HG03520 (cell line): ENCODE measurements at regions not wholly inside any gene's neighbourhood (a gene's known extent, or its start where the extent isn't known, plus 50 kb on each side); places are given as distances from the start of the nearest gene placed in this dataset.
A peak's percentile ranks its signal among the peaks of the same experiment; 100 is the strongest.
"Not testable (repeated sequence)": the region's sequence is repeated elsewhere in the genome, so short reads cannot be mapped to it uniquely, and the experiment has no call there.

Experiments
- ATAC-seq: cut with Tn5 transposase; IDR thresholded peaks from one replicate; pipeline ENCODE4 v1.9.1; 2021; ENCODE audit warnings: mild to moderate bottlenecking, moderate library complexity; ENCODE audit not compliant: unreplicated experiment

DNA sequence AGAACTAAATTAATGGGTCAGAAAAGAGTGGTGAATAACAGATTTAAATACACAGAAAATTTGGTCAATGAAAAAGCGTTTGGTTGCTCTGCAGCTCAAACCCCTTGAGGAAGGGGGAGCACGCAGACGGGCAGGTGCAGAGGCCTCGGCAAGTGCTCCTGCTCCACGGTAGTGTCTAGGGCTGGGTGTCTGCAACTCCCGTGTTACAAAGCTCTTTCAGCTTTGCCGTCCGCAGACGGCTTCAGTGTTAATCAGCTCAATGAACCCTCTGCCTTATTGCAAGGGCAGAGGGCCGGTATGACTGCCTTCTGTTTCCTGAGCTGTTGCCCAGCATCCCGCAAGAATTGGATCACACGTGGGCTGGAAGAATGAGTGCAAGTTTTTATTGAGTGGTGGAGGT, 125.7 kb upstream of the TRHDE start:
- no peak for ATAC-seq

DNA sequence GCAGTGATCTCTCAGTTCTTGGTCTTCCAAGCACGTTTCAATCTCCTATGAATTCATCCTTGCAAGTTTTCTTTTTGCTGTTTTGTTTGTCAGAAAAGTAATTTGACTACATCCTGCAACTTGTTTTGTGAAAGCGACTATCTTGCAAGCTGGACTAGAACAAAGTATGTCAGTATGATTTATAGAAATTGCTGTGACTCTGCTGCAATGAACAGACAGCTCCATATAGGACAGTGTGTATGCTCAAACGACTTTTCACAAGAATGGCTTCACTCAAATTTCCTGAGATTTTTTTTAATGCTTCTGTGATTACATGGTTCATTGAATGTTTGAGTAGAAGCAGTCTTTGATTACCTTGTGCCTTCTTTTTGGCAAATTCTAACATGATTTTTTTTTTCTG, 123.5 kb upstream of the TRHDE start:
- no peak for ATAC-seq

DNA sequence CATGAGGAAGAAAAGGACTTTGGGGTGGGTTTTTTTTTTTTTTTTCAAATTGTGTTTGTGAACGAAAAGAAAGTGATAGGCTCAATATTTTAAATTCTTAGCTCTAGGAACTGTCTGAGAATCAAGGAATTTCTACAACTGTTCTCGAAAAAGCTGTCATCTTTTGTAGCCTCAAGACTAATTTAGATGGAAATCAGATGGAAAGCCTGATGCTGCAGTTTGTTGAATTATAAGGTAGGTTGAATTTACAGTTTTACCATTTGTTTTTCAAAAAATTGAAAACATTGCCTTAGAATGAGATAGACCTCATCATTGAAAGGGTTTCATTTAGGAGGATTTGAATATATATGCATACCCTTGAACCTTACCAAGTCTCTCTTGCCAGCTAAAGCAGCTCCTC, 109.3 kb upstream of the TRHDE start:
- ATAC-seq = no peak

DNA sequence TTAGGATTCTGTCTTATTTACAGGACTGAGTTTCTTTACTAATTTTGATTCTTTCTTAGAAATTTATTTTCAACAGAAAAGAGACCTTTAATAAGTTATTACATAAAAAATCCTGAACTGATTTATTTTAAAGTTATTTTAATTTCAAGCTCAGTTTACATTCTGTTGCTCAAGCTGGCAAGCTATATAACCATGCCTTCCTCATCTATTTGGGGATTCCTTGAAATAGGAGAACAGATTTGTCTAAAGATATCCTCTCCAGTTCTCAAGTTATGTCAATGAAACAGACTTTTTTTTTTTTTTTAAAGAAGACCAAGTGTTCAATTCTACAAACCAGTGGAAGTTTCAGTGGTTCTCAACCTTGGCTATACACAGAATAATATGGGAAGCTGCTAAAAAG, 103.3 kb upstream of the TRHDE start:
- no peak for ATAC-seq

DNA sequence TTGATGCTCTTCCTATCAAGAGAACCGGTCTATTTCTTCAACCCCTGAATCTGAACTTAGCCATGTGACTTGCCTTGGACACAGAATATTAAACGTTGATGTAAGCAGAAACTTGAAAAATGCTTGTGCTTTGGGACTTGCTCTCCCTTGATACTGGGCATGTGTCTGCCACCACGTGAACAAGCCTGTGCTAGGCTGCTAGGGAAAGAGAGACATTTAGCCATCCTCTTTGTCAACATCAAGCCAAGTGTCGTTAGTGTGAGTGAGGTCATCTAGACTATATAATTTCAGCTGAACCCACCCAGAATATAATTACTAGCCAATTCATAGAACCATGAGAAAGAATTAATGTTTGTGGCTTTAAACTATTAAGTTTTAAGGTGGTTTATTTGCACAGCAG, 98.2 kb upstream of the TRHDE start:
- ATAC-seq = no peak

DNA sequence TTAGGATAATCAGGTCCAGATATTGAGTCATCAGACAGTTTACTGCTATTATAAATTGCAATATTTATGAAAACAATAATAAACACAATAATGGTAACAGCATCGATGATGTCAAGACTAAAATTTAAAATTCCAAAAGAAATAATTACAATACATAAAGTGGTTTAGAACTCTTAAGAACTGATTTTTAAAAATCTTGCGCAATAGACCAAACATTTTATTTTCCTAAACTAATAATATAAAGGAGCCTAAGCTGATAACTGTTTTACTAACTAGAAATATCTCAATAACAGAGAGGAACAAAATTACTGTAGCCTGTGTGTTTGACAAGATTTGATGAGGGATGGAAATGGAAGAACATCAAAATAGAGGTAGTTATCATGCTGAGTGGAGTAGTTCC, 93.9 kb upstream of the TRHDE start:
- no peak for ATAC-seq

DNA sequence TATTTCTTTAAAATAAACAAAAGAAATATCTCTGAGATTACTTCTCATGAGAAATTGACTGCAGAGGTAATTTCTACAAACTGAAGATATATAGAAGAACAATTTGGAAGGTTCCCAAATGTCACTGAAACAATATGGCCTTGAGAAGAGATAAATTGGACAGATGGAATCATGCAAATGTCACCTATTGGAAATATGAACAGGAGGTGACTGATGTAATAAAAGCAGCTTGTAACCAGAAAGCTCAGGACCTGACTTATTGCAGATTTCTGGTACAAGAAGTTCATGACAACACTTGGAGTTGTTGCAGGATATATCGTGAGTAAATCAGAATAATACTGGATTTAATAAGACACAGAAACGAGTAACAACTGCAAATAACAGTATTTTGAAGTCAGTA, 93.3 kb upstream of the TRHDE start:
- ATAC-seq = no peak

DNA sequence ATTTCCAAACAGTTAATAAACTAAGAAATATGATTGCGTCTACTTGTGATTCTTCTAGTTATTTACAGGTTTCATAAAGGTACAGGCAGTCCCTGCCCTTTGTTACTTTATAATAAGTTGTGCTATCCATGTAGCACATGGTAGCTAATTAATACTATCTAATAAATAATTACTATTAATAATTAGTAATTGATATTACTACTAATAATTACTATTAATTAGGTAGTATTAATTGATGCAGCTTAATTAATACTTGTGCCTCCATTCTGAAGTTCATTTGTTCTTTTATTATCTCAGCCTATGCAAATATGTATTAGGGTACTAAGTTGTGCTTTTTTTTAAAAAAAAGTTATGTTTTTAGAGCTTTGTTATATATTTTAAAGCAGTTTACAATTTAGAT, 92.3 kb upstream of the TRHDE start:
- no peak for ATAC-seq

DNA sequence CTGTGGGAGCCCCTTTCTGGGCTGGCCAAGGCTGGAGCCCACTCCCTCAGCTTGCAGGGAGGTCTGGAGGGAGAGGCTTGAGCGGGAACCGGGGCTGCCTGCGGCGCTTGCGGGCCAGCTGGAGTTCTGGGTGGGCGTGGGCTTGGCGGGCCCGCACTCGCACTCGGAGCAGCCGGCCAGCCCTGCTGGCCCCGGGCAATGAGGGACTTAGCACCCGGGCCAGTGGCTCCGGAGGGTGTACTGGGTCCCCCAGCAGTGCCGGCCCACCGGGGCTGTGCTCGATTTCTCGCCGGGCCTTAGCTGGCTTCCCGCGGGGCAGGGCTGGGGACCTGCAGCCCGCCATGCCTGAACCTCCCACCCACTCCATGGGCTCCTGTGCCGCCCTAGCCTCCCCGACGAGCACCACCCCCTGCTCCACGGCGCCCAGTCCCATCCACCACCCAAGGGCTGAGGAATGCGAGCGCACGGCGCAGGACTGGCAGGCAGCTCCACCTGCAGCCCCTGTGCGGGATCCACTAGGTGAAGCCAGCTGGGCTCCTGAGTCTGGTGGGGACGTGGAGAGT, 87.1 kb upstream of the TRHDE start:
- ATAC-seq = not testable (repeated sequence)

DNA sequence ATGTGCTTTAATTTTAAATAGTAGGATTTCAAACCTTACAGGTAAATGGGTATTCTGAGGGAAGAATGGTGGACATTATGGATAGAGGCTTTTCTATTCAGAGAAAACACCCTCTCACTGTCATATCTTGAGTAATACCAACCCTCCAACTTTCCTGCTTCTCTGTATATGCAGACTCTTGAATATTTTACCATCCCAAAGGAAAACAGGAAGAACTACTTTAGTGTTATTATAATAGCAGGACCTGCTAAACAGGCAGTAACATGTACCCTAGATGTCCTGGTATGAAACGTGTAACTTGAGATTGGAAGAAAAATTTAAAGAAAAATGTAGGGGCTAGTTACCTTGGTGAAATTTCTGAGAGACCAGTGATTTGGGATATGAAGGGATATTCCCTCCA, 82.9 kb upstream of the TRHDE start:
- no peak for ATAC-seq

DNA sequence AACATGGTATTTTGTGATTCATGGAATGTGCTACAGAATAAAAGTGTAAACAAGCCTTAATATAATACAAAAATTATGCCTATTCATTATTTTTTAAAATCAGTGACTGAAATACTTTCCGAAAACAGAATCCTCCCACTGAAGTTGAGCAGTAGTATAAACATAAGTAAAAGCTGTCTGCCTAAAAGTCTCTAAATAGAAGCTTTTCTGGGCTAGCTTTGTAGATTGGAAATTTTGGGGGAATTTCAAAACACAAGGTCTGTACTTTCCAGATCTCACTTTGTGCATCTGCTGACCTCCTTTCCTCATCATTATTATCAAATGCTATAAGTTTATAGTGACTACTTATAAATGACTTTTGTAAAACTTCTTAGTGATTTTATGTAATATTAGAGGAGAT, 80.4 kb upstream of the TRHDE start:
- peak; percentile 52 for ATAC-seq

DNA sequence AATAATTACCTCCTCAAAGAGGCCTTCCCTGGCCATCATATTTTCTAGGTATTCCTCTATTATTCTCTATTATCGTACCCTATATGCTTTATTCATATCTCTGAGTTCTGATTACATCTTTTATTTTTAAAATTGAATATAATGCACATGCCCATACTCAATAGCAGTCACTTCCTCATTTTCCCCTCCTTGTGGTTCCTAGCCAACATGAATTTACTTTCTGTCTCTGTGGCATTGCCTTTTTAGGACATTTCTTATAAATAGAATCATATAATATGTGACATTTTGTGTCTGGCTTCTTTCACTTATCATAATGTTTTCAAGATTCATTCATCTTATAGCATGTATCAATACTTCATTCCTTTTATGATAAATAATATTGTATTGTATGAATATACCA, 74.4 kb upstream of the TRHDE start:
- ATAC-seq = no peak

DNA sequence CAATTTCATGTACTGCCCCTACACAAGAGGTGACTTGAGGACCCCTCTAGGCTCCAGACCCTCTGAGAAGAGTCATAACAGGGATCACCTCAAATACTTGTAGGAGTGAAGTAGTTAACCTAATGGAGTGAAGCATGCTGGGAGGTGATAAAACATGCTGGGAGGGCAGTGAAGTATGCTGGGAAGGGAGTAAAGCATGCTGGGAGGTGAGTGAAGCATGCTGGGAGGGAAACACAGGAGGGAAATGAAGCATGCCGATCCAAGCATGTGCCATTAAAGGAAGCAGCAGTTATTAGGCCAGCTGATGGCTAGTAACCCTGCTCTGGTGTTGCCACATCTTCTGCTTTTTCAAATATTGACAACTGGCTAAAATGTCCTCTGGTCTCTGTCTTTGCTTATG, 70.7 kb upstream of the TRHDE start:
- ATAC-seq = no peak

DNA sequence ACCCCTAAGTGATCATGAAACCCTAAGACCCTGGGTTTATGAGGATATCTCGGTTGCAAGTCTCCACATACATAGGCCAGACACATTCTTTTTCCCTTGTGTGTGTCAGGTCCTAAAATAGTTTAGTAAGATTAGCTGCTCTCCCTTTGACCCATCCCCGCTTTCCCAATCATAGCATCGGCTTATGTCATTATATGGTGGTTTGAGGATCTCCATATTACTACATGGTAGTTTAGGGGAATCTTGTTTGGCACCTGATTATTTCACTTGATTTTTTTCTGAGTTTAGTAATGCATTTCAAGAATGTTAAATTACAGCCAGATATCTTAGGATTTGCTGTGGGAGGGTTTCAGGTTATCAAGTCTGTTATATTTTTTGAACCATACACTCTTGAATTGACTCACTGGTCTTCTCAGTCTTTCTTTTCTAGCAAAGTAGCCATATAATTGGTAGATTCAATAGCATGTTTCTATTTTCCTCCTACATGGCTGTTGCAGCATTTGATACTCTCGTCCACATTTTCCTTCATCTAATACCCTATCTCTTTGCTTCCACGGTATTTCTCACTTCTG, 68.3 kb upstream of the TRHDE start:
- no peak for ATAC-seq

DNA sequence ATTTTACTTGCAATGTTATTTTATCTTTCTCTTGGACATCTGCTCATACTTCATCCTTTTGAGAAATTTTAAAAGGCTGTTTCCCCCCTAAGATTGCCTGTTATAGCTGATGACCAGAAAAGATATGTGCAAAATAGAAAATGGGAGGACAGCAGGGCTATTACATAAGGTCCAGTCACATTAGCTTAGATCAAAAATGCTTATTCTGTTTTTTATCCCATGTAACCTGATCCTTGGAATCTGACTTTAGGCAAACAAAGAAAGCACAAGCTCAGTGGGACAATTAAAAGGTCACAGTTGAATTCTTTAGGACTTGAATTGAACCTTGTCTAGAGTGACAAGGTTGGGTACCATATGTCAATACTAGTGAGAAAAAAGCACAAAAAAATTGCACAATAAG, 65.1 kb upstream of the TRHDE start:
- ATAC-seq = no peak

DNA sequence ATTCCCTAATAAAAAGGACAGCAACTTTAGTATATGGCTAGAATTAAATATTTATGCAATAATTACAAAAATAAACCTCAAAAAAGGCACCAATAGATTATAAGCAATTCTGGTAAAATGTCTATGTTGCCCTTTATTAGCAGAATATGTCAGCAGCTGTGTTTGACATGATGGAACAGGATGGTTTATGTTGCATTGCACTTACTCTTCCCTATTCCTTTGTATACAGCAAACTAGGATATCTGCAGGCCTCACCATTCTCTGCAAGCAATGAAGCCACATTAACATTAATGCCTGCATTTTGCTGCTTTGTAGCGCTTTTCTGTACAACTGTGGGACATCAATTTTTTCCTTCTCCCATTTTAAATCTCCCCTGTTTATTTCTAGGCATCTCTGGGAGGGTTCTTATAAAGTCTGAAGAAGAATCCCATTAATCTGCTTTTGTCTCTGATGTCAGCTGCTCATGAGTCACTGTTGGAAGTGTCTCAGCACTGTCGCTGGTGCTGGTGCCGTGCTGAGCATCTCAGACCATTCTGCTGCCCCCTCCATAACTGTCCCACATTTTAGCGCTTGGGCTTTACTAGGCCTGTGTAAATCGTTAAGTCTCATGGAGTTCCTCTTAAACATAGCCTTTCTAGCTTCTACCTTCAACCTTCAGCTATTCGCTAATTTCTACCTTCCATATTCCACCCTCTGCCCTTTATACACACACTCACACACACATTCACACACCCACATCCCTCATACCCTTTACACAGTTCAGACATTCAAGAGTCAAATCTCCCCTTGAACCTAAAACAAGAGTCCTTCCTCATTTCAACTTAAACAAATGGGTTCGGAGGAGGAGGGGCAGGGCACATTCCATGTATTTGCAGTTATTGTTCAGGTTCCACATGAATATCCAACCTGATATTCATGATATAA, 64.4 kb upstream of the TRHDE start:
- ATAC-seq = no peak

DNA sequence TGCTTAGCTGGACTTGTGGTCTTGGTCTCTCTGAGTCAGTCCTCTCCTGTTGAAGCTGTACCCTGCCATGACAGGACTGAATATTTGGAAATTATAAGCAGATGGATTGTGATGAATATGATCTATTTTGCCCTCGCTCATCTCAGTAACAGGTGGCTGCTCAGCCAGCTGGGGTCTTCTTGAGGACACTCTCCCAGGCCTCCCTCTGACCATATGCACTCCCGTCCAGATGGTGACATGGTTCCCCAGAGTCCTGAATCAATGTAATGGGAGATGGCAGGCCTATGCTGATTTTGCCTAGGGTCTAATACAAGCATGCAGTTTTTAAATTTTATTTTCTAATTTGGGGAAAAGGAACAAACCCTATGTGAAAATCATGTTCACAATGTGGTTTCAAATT, 63.1 kb upstream of the TRHDE start:
- ATAC-seq = no peak

DNA sequence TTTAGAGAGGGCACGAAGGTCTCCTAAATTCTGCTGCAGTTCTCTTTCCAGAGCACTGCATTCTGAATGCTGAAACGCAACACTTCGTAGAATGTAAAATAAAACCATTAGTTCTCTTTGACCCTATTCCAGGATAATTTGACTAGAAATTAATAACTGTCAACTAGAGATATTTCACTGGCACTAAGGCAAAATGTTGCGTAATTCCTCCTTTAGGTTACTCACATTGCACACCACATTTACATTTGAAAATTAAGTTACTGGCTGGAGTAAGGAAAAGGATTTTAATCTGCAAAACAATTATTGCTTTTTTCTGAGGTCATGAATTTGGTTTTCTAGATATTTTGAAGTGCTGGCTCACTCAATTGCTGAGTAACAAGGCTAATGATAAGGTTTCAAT, 58.0 kb upstream of the TRHDE start:
- ATAC-seq = no peak

DNA sequence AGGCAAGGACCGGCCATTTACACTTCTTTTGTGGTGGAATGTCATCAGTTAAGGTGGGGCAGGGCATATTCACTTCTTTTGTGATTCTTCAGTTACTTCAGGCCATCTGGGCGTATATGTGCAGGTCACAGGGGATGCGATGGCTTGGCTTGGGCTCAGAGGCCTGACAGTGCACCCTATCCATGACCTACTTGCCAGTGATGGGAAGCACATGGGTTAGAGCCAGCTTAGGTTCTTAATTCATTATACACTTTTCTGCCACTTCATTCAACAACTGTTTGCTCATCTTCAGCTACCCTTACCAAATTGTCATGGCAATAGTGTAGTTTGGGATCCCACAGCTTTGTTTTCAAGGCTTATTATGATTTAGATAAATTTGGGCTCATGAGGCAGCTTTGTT, 56.9 kb upstream of the TRHDE start:
- ATAC-seq = not testable (repeated sequence)

DNA sequence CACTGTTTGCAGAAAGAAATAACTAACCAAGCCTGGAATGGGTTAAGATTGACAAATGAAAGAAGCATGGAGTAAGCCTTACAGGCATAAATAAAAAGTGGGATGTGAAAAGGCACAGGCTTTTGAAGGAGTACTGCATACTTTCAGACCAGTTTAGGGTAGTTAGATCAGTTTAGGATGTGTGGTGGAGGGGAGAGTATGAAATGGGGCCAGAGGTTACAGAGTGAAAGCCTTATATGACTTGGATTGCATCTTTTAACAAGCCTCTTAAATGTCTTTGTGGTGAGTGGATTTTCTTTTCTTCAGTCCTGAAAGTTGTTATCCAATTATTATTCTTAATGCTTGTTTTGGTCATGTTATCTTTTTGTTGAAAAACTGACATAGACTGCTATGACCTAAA, 52.2 kb upstream of the TRHDE start:
- no peak for ATAC-seq
